ENCODE measurements at regions not wholly inside any gene's neighbourhood (a gene's known extent, or its start where the extent isn't known, plus 50 kb on each side); places are given as distances from the start of the nearest gene placed in this dataset.
A peak's percentile ranks its signal among the peaks of the same experiment; 100 is the strongest.

DNA sequence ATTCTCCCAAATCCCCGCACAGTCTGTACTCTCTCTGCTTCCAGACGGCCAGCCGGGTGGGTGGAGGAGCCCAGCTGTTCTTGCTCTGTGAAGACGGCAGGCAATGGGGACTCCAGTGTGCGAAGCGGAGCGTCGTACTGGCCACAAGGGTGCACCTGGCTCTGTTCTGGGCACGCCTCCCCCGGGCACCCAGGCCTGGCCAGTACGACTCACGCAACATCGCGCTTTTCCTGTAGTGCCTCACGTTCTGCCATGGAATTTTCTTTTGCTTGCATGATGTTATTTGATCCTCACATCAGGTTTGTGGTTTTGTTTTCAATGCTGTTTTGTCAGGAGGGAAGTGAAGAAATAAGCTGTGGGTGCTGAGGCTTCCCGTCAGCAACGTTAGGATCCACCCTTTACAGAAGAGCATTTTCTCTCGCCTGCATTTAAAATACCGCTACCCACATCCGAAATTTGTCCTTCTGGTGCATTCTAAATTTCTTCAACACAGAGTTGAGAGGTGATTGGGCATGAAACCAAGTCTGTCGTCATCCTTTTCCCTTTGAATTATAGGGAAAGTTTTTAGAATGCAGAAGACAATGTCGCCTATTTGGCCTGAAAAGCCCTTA, 311.7 kb downstream of the TRIM36 start:
- Histone ChIP-seq H4K20me1 (ENCODE audit: control insufficient read depth, insufficient read depth) (no peaks in the 10 kb centered on the region), H3K4me3 (no peak overlapping the region), H3K4me1 (ENCODE audit: control insufficient read depth, insufficient read depth, low read length) (no peaks in the 10 kb centered on the region), H3K9me3 (replicated peaks; ENCODE audit: control insufficient read depth, insufficient read depth, low read length) (no peaks in the 10 kb centered on the region), H2AFZ (ENCODE audit: control insufficient read depth, low read depth, low read length) (no peak overlapping the region), H3K36me3 (ENCODE audit: control insufficient read depth in 2 of 2, insufficient read depth in 2 of 2, low read length in 1 of 2) (no peaks in the 10 kb centered on the region), H3K4me2 (ENCODE audit: control insufficient read depth, insufficient read depth) (no peak overlapping the region), H3K79me2 (ENCODE audit: control insufficient read depth, insufficient read depth, low read length) (no peaks in the 10 kb centered on the region), H3K27me3 (replicated peaks in 1 of 2; ENCODE audit: control insufficient read depth in 2 of 2, insufficient read depth in 2 of 2, low read length in 1 of 2) (no peaks in the 10 kb centered on the region), H3K27ac (ENCODE audit: control insufficient read depth, insufficient read depth) (no peak overlapping the region), H3K9ac (ENCODE audit: control insufficient read depth, insufficient read depth, low read length) (no peak overlapping the region)
- intact Hi-C loops (cut with micrococcal nuclease; ENCODE audit: unreplicated experiment) (no loop called here), in situ Hi-C loops (cut with MboI) (no loop called here)
- 14% methylated on average over 22 of the region's 22 CpGs for WGBS (ENCODE audit: insufficient coverage, insufficient replicate concordance, low lambda C conversion rate, missing lambda C conversion rate)
- ChIA-PET CTCF (no interaction called here), POLR2A (no interaction called here), RAD21 (ENCODE audit: unreplicated experiment) (no interaction called here), SMC1A (ENCODE audit: uncharacterized antibody, unreplicated experiment) (no interaction called here)
- no TSS peak for BruUV-seq (replicated peaks)
- DNase-seq (ENCODE audit: low read depth, low spot score) (no peak), FAIRE-seq (no peak), ATAC-seq (peak; percentile 38; the same call in 1 of the 3 replicates)
- TF ChIP-seq ZNF592 (IDR thresholded peaks at IDR 0.05) (no peak), BCL3 (IDR thresholded peaks at IDR 0.05; ENCODE audit: borderline replicate concordance, insufficient read depth, low read depth, low read length, poor library complexity, severe bottlenecking) (no peak), FOXK2 (IDR thresholded peaks at IDR 0.05) (no peak), SMARCA5 (IDR thresholded peaks at IDR 0.05) (no peak), ZSCAN29 (IDR thresholded peaks at IDR 0.05) (no peak), TARDBP (IDR thresholded peaks at IDR 0.05; ENCODE audit: borderline replicate concordance) (no peak), HDAC2 (IDR thresholded peaks at IDR 0.05) (no peak), KAT2A (conservative IDR thresholded peaks at IDR 0.05; ENCODE audit: control insufficient read depth, low read depth, low read length) (no peak), ZBTB4 (CRISPR knock-in tag; IDR thresholded peaks at IDR 0.05) (no peak), BMI1 (IDR thresholded peaks at IDR 0.05; ENCODE audit: borderline replicate concordance) (no peak)
- TF ChIP-seq, protein P1, sequence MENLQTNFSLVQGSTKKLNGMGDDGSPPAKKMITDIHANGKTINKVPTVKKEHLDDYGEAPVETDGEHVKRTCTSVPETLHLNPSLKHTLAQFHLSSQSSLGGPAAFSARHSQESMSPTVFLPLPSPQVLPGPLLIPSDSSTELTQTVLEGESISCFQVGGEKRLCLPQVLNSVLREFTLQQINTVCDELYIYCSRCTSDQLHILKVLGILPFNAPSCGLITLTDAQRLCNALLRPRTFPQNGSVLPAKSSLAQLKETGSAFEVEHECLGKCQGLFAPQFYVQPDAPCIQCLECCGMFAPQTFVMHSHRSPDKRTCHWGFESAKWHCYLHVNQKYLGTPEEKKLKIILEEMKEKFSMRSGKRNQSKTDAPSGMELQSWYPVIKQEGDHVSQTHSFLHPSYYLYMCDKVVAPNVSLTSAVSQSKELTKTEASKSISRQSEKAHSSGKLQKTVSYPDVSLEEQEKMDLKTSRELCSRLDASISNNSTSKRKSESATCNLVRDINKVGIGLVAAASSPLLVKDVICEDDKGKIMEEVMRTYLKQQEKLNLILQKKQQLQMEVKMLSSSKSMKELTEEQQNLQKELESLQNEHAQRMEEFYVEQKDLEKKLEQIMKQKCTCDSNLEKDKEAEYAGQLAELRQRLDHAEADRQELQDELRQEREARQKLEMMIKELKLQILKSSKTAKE (IDR thresholded peaks at IDR 0.05; ENCODE audit: low read depth, poor library complexity, severe bottlenecking), result no peak
